ENCODE measurements at regions not wholly inside any gene's neighbourhood (a gene's known extent, or its start where the extent isn't known, plus 50 kb on each side); places are given as distances from the start of the nearest gene placed in this dataset.
A peak's percentile ranks its signal among the peaks of the same experiment; 100 is the strongest.

DNA sequence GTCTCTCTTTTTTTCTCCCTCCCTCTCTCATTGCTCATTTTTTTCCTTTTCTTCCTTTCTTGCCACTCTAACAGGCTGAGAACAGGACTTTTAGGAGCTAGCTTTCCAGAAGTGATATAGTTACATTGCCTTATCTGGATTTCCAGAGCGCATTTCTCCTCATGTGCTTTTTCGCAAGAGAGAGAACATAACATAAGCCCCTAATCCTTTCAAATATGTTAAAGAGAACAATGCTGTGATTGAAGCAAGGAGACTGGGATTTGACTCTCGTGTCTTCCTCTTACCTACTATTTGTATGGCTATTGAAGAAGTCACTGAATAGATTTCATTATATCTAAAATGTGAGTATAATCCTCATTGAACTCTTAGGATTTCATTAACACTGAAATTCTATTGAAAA, 101.2 kb upstream of the PRPS1L1 start:
- ATAC-seq (no peak), DNase-seq (no peak)
- H3K27me3 Mint-ChIP-seq, result no peaks in the 10 kb centered on the region

DNA sequence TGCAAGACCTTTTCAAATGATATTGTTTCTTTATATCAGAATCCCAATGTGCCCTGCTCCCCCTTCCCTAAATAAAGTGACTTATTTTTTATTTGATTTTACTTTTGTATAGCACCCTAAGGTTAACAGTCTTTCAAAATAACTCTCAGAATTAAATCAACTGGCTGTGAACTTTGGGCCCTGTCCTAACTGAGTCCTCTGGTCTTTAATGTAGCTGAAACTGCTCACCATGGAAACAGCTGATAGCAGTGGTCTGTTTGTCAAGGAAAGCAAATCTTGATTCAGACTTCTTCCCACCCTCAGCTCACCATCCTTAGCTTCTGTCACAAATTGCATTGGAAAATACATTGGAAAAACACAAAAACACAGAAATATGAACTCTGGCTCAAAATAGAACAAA, 105.2 kb upstream of the PRPS1L1 start:
- DNase-seq (no peak), ATAC-seq (no peak)
- peaks cover 0 to under 1% of the 10 kb centered on the region in 2 donors for H3K9me3 Mint-ChIP-seq
- no peaks in the 10 kb centered on the region for H3K4me1 Mint-ChIP-seq
- no peak overlapping the region for H3K27ac Mint-ChIP-seq
- H3K27me3 Mint-ChIP-seq, result no peaks in the 10 kb centered on the region
- no peak overlapping the region for H3K4me3 Mint-ChIP-seq

More for the DNA sequence above, 101.2 kb upstream of the PRPS1L1 start:
- no peaks in the 10 kb centered on the region for H3K9me3 Mint-ChIP-seq
- no peaks in the 10 kb centered on the region for H3K4me1 Mint-ChIP-seq
- no peak overlapping the region for H3K27ac Mint-ChIP-seq
- no peak overlapping the region for H3K4me3 Mint-ChIP-seq

DNA sequence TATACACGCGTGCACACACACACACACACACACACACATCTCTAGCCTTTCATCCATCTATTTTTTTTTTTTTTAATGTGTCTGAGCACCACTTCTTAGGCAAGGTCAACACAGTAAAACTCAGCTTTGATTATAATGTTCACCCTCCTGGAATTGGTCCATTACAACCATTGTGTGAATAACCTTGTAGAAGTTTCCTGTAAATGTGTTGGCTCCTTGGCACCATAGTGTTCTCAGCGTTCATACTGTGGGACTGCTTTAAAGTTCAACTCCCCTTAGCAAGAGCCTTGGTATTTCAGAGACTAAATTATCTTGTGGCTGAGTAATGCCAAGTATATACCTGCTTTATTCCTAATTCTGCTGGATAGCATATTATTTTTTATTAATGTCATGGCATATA, 106.3 kb upstream of the PRPS1L1 start:
- H3K27ac Mint-ChIP-seq, result no peak overlapping the region
- H3K27me3 Mint-ChIP-seq, result no peaks in the 10 kb centered on the region
- no peaks in the 10 kb centered on the region for H3K4me1 Mint-ChIP-seq
- ATAC-seq (no peak), DNase-seq (no peak)
- H3K4me3 Mint-ChIP-seq, result no peak overlapping the region
- peaks cover 5 to 8% of the 10 kb centered on the region in 2 donors for H3K9me3 Mint-ChIP-seq

DNA sequence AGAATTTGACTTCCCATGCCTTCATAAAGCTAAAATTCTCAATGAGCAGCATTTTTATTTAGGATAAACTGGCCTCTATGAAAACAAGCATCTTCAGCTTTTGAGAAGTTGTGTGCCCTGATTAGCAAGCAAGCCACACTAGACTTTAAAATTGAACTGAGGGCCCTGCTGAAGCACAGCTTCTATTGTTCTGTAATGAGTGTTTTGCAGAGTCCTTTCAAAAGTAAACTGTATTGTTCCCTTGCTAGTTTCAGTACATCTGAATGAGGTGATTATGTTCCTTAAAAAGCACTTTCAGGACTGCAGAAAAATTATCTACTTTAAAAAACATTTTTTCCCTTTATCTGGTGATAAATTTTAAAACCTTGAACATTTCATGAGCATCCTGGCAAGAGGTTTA, 113.3 kb upstream of the PRPS1L1 start:
- Mint-ChIP-seq H3K4me3 (no peak overlapping the region), H3K9me3 (peaks cover 5 to 8% of the 10 kb centered on the region in 2 donors), H3K27ac (no peak overlapping the region), H3K27me3 (peaks cover 18% of the 10 kb centered on the region), H3K4me1 (no peaks in the 10 kb centered on the region)
- ATAC-seq (no peak), DNase-seq (no peak)

DNA sequence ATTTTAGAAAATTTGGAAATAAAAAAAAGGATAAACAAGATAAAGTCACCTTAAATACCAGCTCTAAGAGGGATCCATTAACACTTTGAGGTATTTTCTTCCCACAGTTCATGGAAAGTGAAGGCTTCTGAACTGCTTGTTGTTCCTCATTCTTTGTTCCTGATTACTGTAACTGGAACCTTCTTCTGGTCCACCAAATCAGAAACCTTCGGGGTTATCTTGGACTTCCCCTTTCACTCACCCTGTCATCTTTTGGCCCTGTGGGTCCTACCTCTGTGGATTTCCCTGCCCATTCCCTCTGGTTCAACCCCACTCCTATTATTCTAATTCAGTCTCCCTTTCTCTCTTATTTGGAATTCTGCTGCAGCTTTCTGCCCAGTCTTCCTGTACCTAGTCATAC, 116.5 kb upstream of the PRPS1L1 start:
- ATAC-seq (no peak), DNase-seq (no peak)
- no peaks in the 10 kb centered on the region for H3K9me3 Mint-ChIP-seq
- no peak overlapping the region for H3K4me3 Mint-ChIP-seq
- H3K4me1 Mint-ChIP-seq, result no peaks in the 10 kb centered on the region
- peaks cover 18% of the 10 kb centered on the region for H3K27me3 Mint-ChIP-seq
- H3K27ac Mint-ChIP-seq, result no peak overlapping the region

DNA sequence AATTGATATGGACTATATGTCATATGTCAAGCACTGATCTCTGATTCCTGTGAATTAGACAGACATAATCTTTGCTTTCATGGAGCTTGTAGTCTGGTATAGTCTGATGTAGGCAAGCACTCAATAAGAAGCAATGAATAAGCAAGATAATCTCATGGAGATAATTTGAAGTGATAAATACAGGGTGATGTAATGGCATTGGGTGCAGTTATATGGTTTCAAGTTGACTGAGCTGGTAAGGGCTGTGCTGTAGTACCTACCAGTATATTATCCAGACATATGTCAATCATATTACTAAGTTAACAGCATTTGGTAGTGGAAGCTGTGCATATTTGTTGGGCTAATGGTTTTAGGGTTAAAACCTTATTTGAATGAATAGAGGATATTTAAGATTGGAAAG, 117.5 kb upstream of the PRPS1L1 start:
- no peak overlapping the region for H3K27ac Mint-ChIP-seq
- H3K4me1 Mint-ChIP-seq, result no peaks in the 10 kb centered on the region
- peak; percentile 58 for ATAC-seq
- no peak for DNase-seq
- no peak overlapping the region for H3K4me3 Mint-ChIP-seq
- peaks cover 18% of the 10 kb centered on the region for H3K27me3 Mint-ChIP-seq
- H3K9me3 Mint-ChIP-seq, result no peaks in the 10 kb centered on the region

DNA sequence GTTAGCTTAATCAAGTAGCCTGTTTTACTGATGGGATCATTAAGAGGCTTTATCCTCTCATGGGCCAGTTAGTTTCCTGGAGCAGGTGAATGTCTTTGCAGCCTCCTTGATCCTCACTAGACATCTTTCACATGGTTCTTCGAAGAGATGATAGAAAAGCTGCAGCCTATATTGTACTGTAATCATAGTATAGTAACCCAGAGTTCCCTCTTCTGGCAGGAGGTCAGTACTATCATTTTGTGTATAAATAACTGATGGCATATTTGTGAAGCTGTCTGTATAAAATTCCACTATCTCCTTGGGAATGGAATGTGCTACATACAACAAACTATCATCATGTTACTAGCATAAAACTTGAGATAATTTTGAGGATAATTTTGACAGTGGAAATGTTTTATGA, 123.8 kb upstream of the PRPS1L1 start:
- H3K9me3 Mint-ChIP-seq, result no peaks in the 10 kb centered on the region
- DNase-seq, result no peak
- H3K4me1 Mint-ChIP-seq, result no peaks in the 10 kb centered on the region
- no peak overlapping the region for H3K4me3 Mint-ChIP-seq
- H3K27me3 Mint-ChIP-seq, result peaks cover 8% of the 10 kb centered on the region
- ATAC-seq, result no peak
- H3K27ac Mint-ChIP-seq, result no peak overlapping the region

DNA sequence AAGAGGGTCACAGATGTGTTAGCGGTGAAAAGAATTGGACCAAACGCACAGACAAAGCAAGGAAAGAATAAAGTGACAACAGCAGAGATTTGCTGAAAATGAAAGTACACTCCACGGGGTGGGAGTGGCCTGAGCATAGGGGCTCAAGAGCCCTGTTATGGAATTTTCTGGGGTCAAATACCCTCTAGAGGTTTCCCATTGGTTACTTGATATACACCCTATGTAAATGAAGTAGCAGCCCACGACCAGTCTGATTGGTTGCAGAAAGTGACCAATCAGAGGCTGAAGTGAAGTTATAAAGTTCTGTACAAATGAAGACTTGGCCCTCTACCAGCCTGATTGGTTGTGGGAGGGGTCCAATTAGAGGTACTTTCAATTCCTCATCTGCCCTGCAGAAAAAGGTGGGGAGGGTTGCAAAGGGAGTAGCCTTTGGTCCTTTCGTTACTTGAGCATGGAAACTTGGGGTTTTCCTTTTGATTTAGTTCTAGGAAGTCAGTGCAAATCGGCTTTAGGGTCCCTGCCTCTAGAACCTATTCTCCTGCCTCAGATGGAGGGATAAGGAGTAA, 125.6 kb upstream of the PRPS1L1 start:
- H3K4me3 Mint-ChIP-seq, result no peak overlapping the region
- no peak for ATAC-seq
- no peak overlapping the region for H3K27ac Mint-ChIP-seq

DNA sequence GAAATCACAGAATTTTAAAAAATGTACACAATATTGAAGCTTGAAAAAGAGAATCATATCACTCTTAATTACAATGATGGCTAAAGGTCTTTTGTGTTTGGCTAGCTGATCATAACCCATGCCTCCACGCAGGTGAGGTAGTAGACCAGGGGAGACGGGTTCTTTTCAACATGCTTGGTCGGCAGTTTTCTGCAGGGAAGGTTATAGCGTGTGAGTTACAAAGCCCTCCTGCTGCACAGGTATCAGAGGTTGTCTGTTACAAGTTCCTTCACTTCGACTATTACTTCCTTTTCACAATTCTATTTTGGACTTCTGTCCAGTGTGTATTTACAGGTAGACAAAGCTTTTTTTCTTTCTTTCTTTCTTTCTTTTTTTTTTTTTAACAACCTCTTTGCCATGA, 127.1 kb upstream of the PRPS1L1 start:
- DNase-seq, result no peak
- no peaks in the 10 kb centered on the region for H3K9me3 Mint-ChIP-seq
- peaks cover 8% of the 10 kb centered on the region for H3K27me3 Mint-ChIP-seq
- H3K4me3 Mint-ChIP-seq, result no peak overlapping the region
- no peak overlapping the region for H3K27ac Mint-ChIP-seq
- no peaks in the 10 kb centered on the region for H3K4me1 Mint-ChIP-seq
- no peak for ATAC-seq

More for the DNA sequence above, 125.6 kb upstream of the PRPS1L1 start:
- Mint-ChIP-seq H3K27me3 (peaks cover 8% of the 10 kb centered on the region), H3K4me1 (no peaks in the 10 kb centered on the region), H3K9me3 (no peaks in the 10 kb centered on the region)
- no peak for DNase-seq

DNA sequence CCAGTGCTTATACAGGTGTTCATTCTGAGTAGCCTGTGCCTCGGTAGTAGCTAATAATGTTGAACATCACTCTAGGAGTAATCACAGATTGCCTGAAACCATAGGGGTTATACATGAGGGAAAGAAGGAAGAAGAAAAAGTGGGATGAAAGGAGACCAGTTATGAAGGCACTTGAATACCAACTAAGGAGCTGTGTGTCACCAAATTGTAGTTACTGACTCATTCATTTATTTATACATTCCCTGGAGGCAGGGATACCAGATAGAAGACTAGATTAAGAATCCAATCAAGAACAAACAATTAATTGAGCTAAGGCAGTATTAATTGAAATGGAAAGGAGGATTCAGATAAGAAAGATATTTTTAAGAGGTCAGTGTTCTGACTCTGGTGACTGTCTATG, 129.6 kb upstream of the PRPS1L1 start:
- ATAC-seq (no peak), DNase-seq (no peak)
- no peaks in the 10 kb centered on the region for H3K4me1 Mint-ChIP-seq
- H3K4me3 Mint-ChIP-seq, result no peak overlapping the region
- peaks cover 8% of the 10 kb centered on the region for H3K27me3 Mint-ChIP-seq
- no peak overlapping the region for H3K27ac Mint-ChIP-seq
- no peaks in the 10 kb centered on the region for H3K9me3 Mint-ChIP-seq

DNA sequence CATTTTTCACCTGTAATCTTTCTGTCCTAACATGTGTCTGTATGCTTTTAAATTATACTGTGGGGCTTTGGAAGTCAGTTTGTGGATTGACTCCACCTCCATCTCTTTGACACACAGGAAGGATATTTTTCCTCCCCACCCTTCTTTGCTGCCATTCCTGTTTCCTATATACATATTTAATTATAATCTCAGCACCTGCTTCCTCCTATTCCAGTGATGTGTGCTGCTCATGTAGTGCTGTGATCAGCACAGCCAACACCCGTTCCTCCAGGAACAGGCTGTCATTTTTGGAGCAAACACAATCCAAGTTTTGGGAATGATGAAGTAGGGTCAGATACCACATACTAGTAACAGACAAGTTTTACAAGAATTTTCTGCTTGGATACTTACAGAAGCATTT, 135.0 kb upstream of the PRPS1L1 start:
- Mint-ChIP-seq H3K27ac (no peak overlapping the region), H3K9me3 (no peaks in the 10 kb centered on the region), H3K4me1 (no peaks in the 10 kb centered on the region), H3K4me3 (no peak overlapping the region), H3K27me3 (no peaks in the 10 kb centered on the region)
- ATAC-seq (no peak), DNase-seq (no peak)

DNA sequence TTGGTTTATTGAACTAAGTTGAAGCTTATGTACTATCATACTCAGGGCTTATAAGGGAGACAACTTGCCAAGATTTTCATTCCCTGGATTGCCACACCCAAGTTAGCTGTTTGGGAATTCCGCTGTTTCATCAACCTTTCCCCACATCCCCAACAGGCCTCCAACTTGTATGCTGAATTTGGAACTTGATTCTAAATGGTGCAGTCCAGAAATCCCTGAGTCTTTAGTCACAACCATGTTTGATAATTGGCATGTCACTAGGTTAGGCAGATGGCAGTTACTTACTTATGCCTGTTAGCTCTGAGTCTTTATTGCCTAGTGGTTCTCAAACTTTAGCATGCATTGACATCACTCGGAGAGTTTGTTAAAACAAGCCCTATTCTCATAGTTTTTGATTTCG, 135.4 kb upstream of the PRPS1L1 start:
- no peaks in the 10 kb centered on the region for H3K9me3 Mint-ChIP-seq
- DNase-seq, result no peak
- no peak for ATAC-seq
- H3K4me3 Mint-ChIP-seq, result no peak overlapping the region
- no peaks in the 10 kb centered on the region for H3K4me1 Mint-ChIP-seq
- no peak overlapping the region for H3K27ac Mint-ChIP-seq
- no peaks in the 10 kb centered on the region for H3K27me3 Mint-ChIP-seq

DNA sequence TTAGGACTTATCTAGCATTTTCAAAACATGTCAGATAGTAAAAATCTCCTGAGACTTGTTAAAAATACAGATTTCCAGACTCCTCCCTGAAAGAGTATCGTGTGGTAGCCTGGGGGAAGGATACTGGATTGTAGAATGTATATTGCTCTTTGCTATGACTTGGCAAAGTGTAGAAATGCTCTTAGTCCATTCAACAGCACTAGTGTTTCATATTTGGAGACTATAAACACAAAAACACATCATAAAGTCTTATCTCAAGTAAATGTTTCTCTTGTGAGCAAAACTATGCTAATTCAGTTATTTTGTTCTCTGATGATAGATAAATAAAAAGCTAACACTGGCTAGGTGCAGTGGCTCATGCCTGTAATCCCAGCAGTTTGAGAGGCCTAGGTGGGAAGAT, 137.5 kb upstream of the PRPS1L1 start:
- ATAC-seq, result no peak

DNA sequence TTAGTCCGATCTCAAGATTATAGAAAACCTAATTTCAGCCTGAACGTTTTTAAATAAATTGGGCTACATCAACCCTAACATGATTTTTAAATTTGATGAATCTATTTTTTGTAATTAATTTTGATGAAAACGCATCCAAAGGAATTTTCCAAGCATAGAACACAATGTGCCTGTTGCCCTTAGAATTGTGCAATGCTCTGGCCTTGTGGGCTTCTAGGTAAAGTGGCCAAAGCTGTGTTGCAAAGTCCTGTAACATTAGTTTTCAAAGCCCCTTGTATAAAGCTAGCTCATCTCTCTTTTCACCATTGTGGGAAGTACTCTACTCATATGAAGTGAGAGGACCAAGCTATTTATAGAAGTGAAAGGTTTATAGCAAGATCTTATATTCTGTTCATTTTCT, 138.4 kb upstream of the PRPS1L1 start:
- Mint-ChIP-seq H3K4me3 (no peak overlapping the region), H3K4me1 (no peaks in the 10 kb centered on the region), H3K27me3 (no peaks in the 10 kb centered on the region), H3K9me3 (no peaks in the 10 kb centered on the region), H3K27ac (no peak overlapping the region)
- ATAC-seq, result no peak
- no peak for DNase-seq

More for the DNA sequence above, 137.5 kb upstream of the PRPS1L1 start:
- DNase-seq, result no peak
- H3K9me3 Mint-ChIP-seq, result no peaks in the 10 kb centered on the region
- H3K27me3 Mint-ChIP-seq, result no peaks in the 10 kb centered on the region
- H3K4me1 Mint-ChIP-seq, result no peaks in the 10 kb centered on the region
- no peak overlapping the region for H3K4me3 Mint-ChIP-seq
- H3K27ac Mint-ChIP-seq, result no peak overlapping the region

DNA sequence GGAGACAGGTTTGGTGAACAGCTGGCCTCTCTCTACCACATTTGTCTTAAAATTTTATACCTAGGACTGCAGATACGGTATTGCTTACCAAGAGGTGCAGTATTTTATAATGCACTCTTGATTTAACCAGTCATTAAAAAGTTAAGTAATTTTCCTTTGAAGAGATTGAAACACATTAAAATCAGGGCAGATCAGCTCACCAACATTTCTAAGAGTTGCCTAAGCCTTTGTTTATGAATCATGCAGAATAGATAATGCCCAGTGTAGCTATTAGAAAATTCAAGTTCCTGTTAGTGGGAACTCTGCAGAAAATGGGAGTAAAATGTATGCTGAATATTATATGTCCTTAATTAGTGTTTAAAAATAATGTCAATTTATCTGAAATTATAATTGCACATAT, 140.2 kb upstream of the PRPS1L1 start:
- no peaks in the 10 kb centered on the region for H3K27me3 Mint-ChIP-seq
- DNase-seq (no peak), ATAC-seq (no peak)
- no peaks in the 10 kb centered on the region for H3K4me1 Mint-ChIP-seq
- H3K4me3 Mint-ChIP-seq, result no peak overlapping the region
- H3K27ac Mint-ChIP-seq, result no peak overlapping the region
- H3K9me3 Mint-ChIP-seq, result no peaks in the 10 kb centered on the region

DNA sequence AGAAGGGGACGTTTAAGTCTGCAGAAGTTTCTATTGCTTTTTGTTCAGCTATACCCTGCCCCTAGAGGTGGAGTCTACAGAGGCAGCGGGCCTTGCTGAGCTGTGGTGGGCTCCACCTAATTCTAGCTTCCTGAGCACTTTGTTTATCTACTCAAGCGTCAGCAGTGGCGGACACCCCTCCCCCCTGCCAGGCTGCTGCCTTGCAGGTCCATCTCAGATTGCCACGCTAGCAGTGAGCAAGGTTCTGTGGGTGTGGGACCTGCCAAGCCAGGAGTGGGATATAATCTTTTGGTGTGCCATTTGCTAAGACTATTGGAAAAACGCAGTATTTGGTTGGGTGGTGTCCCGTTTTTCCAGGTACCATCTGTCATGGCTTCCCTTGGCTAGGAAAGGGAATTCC, 147.3 kb upstream of the PRPS1L1 start:
- Mint-ChIP-seq H3K27ac (no peak overlapping the region), H3K27me3 (peaks cover 8% of the 10 kb centered on the region), H3K4me3 (no peak overlapping the region), H3K4me1 (peaks cover 11% of the 10 kb centered on the region), H3K9me3 (no peaks in the 10 kb centered on the region)
- ATAC-seq (no peak), DNase-seq (no peak)

DNA sequence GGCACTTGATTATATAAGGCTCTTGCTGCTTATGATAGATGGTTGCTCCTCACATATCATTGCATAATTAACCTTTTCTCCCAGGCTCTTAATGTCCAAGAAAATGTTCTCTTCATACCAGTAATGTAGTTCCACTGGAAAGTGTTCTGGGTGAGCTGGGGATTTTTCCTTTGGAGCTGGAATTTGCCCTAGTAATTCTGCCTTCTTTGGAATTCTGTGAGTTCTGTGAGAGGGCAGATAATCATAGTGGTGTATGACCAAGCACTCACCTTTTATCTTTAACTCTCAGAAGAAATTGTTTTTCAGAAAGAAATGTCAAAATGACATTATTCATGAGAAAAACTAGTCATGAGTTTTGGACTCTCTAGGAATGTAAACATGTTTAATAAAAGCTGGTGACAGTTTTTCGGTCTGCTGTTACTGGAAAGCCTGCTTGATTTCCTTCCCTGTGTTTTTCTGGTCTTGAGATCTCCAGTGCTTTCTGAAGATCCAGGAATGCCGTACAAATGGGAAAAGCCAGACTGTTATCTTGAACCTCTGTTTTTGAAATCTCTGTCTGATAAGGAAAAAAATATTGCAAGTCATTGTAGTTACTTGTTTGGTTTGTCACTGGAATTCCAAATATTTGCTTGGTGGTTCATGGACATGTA, 148.3 kb upstream of the PRPS1L1 start:
- H3K27me3 Mint-ChIP-seq, result peaks cover 16% of the 10 kb centered on the region
- no peak for DNase-seq

More for the DNA sequence above, 148.3 kb upstream of the PRPS1L1 start:
- Mint-ChIP-seq H3K4me1 (peaks cover 11% of the 10 kb centered on the region), H3K27ac (no peak overlapping the region), H3K4me3 (no peak overlapping the region), H3K9me3 (no peaks in the 10 kb centered on the region)
- no peak for ATAC-seq
